Panc1 (cell line): ENCODE measurements at regions not wholly inside any gene's neighbourhood (a gene's known extent, or its start where the extent isn't known, plus 50 kb on each side); places are given as distances from the start of the nearest gene placed in this dataset.

Experiments
- ATAC-seq: fragments of 200-7000 bp; cut with Tn5 transposase; 2 replicates; pipeline ENCODE4 v1.9.1; 2020; ENCODE audit warnings: mild to moderate bottlenecking, moderate library complexity
- BruUV-seq: library from RNA; stranded (reverse); fragments of 400-500 nt; replicated peaks from 2 replicates; lab custom pipeline; 2021; lab: Mats Ljungman, UMichigan
- CTCF ChIA-PET: fragments of 300-600 bp; sonication (Branson Sonifier 250); formaldehyde crosslinking; loops from one replicate; lab custom pipeline; 2022; ENCODE audit warnings: antibody characterized with exemption; lab: Charles Lee
- POLR2A ChIA-PET: fragments of 300-600 bp; sonication (Branson Sonifier 250); formaldehyde crosslinking; loops from one replicate; lab custom pipeline; 2022; ENCODE audit warnings: antibody characterized with exemption; lab: Charles Lee
- DNase-seq: peaks from one replicate; pipeline ENCODE4 v3.0.0-alpha.2; 2010; ENCODE audit warnings: low read depth, low spot score
- H3K27ac ChIP-seq: 2 replicates; pipeline ENCODE4 v1.5.1; 2011; ENCODE audit warnings: mild to moderate bottlenecking, low read length, inconsistent platforms
- H3K27me3 ChIP-seq: fragments of 200-500 bp; sonication (Bioruptor generic); 2 replicates; pipeline ENCODE4 v1.6.0; 2014; ENCODE audit warnings: low read length, inconsistent platforms; ENCODE audit not compliant: control insufficient read depth, insufficient read depth
- H3K36me3 ChIP-seq: fragments of 200-500 bp; sonication (Bioruptor generic); 2 replicates; pipeline ENCODE4 v1.5.1; 2014; ENCODE audit warnings: inconsistent platforms, mild to moderate bottlenecking, low read length, moderate library complexity; ENCODE audit not compliant: control insufficient read depth, insufficient read depth
- H3K4me1 ChIP-seq: 2 replicates; pipeline ENCODE4 v1.5.1; 2011; ENCODE audit warnings: inconsistent platforms, mild to moderate bottlenecking, low read length, moderate library complexity; ENCODE audit not compliant: control insufficient read depth, insufficient read depth
- H3K4me3 ChIP-seq, 2 experiments: 2 replicates each; pipeline ENCODE4 v1.5.1; 2011 to 2012; ENCODE audit warnings: low read depth in 2 of 2, low read length in 2 of 2, mild to moderate bottlenecking in 2 of 2, inconsistent platforms in 1 of 2, moderate library complexity in 1 of 2
- H3K9me3 ChIP-seq: fragments of 200-500 bp; sonication (Bioruptor generic); 2 replicates; pipeline ENCODE4 v1.5.1; 2014; ENCODE audit warnings: low read depth, mild to moderate bottlenecking, inconsistent platforms, low read length, moderate library complexity; ENCODE audit not compliant: control insufficient read depth, insufficient read depth
- CTCF ChIP-seq: fragments of 450-650 bp; IDR thresholded peaks from 2 replicates; pipeline ENCODE4 v1.5.1; 2017; ENCODE audit warnings: mild to moderate bottlenecking
- POLR2AphosphoS5 ChIP-seq: IDR thresholded peaks from 2 replicates; pipeline ENCODE4 v1.6.1; 2012; ENCODE audit warnings: mild to moderate bottlenecking, low read depth, low read length, moderate library complexity
- REST ChIP-seq, 2 experiments: IDR thresholded peaks; 2 replicates each; pipeline ENCODE4 v1.6.1; 2011 to 2012; ENCODE audit warnings: low read depth in 2 of 2, control low read depth in 1 of 2, low read length in 1 of 2, mild to moderate bottlenecking in 1 of 2, moderate library complexity in 1 of 2; ENCODE audit not compliant: insufficient read depth in 1 of 2
- SIN3A ChIP-seq: IDR thresholded peaks from 2 replicates; pipeline ENCODE4 v1.6.1; 2012; ENCODE audit warnings: low read depth, mild to moderate bottlenecking, low read length, moderate library complexity, borderline replicate concordance; ENCODE audit not compliant: insufficient read depth
- TCF7L2 ChIP-seq: IDR thresholded peaks from 2 replicates; pipeline ENCODE4 v1.6.1; 2011; ENCODE audit warnings: mild to moderate bottlenecking, low read depth, low read length, inconsistent platforms
- in situ Hi-C: cut with HindIII; loops from 2 replicates; pipeline ENCODE4 v1.10.0; 2016; ENCODE audit warnings: low sequenced_read_pairs, low pct_unique_long_range_greater_than_20kb
- intact Hi-C: fragments of 100-400 bp; cut with micrococcal nuclease; formaldehyde crosslinking; loops from one replicate; pipeline ENCODE4 v1.10.0; 2022; ENCODE audit not compliant: unreplicated experiment

DNA sequence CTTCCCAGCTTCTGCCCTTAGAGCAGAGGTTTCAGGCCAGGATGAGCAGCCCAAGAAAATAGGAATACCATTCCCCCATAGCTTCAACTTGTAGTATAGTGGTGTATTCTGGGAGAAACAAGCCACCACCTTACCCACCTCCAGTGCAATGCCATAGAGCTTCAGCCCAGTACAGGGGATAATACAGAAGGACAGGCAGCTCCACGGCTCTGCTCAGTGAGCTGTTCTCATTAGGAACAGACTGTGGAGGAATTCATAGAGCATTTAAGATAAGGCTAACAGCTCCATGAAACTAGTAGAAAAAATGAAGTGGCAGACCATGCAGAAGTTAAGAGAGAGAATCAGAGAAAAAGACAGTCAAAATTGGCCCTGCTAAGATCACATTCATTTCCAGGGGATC is 294.7 kb upstream of the POGK start:
- no peaks in the 10 kb centered on the region for H3K4me1 ChIP-seq
- in situ Hi-C loops (no loop called here), intact Hi-C loops (no loop called here)
- no peak for DNase-seq
- ChIA-PET POLR2A (no interaction called here), CTCF (no interaction called here)
- BruUV-seq, result no TSS peak
- no peaks in the 10 kb centered on the region for H3K27me3 ChIP-seq
- TF ChIP-seq CTCF (no peak), TCF7L2 (no peak), SIN3A (no peak), REST (IDR thresholded peaks at IDR 0.05; ENCODE audit: insufficient read depth in 1 of 2, low read depth in 2 of 2, low read length in 1 of 2) (no peak), POLR2AphosphoS5 (no peak)
- H3K4me3 ChIP-seq, result no peak overlapping the region
- H3K9me3 ChIP-seq, result no peaks in the 10 kb centered on the region
- no peak for ATAC-seq
- no peaks in the 10 kb centered on the region for H3K36me3 ChIP-seq
- no peak overlapping the region for H3K27ac ChIP-seq

DNA sequence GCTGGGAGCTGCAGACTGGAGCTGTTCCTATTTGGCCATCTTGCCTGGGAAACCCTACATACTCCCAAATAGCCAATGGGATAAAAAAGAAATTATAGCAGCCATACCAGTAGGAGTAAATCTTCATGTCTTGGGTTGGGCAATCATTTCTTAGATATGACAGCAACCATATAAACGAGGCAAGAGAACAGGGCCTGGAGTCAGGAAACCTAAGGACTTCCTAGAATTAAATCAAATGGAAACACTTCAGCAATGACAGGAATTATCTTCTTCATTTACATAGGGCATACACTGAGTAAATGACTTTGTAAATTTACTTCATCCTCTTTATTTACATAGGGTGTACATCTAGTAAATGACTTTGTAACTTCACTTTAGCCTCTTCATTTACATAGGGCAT is 286.6 kb upstream of the POGK start:
- Histone ChIP-seq H3K9me3 (no peaks in the 10 kb centered on the region), H3K4me1 (no peaks in the 10 kb centered on the region), H3K27ac (no peak overlapping the region), H3K36me3 (no peaks in the 10 kb centered on the region), H3K4me3 (no peak overlapping the region), H3K27me3 (no peaks in the 10 kb centered on the region)
- BruUV-seq, result no TSS peak
- ATAC-seq (no peak), DNase-seq (no peak)
- intact Hi-C loops, result no loop called here
- TF ChIP-seq POLR2AphosphoS5 (no peak), REST (IDR thresholded peaks at IDR 0.05; ENCODE audit: insufficient read depth in 1 of 2, low read depth in 2 of 2, low read length in 1 of 2) (no peak), TCF7L2 (no peak), SIN3A (no peak)
- ChIA-PET CTCF (no interaction called here), POLR2A (no interaction called here)
- in situ Hi-C loops, result no loop called here
